ENCODE measurements at regions not wholly inside any gene's neighbourhood (a gene's known extent, or its start where the extent isn't known, plus 50 kb on each side); places are given as distances from the start of the nearest gene placed in this dataset.

DNA sequence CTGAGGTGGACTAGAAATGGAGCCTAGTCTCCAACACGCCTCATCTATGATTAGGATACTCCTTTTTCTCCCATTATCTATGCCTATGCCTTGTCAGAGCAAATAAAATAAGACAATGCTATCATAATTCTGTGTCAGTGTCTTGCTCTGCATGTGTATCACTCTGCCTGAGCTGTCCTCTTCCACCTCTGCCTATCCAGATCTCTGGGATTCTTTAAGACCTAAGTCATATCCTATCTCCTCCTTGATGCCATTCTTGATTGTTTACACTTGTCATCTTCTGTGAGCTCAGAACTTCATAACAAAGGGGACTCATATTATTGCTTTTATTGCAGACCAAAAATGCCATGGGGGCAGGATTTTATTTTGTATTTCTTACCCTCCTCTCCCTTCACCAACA is 351.2 kb upstream of the C9orf72 start:
- DNase-seq: no peak

DNA sequence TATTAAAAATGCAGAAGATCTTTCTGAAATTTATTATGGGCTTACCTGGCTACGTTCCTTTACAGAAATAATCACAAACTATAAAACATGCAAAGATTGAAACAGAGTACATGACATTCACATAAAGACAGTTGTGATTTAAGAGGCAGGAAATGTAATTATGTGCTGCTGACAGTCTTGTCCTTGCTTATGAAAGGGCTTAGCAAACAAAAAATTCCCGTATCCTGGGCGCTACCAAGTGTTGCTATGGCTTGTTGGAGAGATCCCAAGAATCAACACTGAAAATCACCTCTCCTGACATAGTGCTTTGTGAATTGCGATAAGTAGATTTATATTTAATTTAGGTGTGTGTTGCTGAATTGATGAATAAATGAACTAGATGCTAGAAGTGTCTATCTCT is 352.5 kb upstream of the C9orf72 start:
- DNase-seq: no peak

DNA sequence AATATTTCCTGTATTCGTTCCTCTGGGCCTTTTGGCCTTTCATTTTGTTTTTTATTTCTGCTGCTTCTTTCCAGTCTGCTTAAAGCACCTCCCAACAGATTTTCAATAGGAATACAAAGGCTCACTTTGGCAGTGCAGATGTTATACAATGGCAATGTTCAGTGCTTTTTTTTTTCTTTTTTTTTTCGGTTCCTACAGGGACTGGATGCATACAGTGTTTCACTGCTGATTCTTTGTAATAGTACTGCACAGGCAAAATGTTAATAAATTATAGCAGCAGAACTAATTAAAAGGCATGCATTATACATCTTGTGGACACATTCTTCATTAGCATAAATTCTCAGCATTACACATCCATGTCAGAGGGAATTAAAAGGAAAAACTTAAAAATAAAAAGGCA is 356.6 kb upstream of the C9orf72 start:
- DNase-seq: no peak

DNA sequence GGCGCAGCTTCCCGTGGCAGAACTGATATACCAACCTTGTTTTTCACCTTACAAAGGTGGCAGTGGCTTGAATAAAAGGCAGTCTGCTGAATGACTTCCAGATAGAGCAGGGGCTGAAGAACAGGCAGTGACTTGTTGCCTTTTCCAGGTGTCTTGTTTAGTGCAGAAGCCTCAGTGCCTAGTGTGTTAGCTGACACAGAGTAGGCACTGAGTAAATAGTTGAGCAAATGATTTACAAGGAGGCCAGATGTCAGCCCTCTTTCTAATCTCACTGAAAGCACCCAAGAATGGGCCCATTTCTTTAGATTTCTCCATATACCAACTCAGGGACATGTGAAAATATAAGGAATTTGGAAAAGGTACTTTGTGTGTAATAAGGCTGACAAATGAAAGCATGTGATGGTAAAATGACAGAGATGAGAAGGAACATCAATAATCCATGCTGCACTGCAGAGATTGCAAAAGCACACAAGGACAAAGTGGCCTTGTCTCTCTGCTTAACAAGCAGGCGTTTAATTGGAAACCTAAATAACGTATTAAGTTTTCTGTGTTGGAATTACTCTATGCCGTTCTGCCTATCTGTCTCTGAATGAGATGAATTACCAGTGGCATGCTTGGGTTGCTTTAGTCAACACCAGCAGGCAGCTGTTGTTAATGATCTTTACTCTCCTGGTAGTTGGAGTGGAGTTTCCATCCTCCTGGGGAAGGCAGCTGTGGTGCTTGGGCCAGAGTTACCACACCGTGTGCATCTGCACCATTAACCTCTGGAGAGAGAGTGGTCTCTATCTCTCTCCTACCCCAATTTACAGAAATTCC is 360.1 kb upstream of the C9orf72 start:
- DNase-seq: peak; percentile 58

DNA sequence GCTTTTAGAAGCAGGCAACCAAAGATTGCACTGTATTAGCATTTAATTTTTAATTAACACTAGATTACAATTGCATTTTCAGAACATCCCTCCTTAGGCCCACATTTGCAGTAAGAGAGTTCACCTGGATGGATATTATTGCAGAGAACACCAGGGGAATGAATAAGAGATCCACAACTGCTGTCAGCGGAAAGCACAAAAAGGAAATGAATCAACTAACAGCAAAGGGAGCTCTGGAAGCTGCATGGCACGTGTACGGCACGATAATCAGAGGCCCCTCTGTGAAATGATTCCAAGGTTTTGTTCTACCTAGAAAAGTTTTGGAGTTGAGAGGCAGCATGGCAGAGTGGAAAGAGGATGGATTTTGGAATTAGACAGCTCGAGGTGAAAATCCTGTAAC is 361.2 kb upstream of the C9orf72 start:
- DNase-seq: no peak

DNA sequence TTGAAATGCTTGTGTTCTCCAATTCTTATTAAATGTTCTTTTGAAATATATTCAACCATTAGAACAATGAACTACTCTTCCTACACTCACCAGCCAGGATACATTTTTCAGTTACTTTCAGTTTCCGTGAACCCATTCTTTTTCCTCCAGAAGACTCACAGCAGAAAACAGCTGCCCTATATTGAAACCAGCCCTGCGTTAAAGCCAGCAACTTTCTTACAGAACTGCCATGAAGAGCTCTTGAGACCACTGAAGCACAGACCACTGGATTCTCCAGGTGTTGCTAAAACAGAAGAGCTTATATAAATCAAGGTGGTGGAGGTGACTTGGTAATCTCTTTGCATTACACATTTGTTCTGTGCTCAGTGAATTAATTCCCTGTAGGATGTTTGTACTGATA is 365.9 kb upstream of the C9orf72 start:
- no peak for DNase-seq

DNA sequence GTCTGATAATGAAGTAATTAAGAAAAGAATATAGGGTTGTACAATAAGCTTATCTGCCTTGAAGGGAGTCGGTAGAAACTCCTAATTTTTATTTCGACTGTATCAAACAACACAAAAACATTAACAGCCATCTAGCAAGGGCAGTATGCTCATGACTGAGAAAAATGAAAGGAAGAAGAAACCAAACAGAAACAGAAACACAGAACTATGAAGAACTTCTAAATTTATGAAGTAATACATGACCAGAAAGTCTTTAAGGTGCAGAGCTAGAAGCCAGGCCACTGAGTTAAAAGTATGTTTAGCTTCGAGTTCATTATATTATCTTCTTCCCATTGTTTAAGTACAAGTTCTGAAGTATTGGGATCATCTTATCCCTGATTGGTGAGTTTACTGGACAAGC is 367.3 kb upstream of the C9orf72 start:
- no peak for DNase-seq

DNA sequence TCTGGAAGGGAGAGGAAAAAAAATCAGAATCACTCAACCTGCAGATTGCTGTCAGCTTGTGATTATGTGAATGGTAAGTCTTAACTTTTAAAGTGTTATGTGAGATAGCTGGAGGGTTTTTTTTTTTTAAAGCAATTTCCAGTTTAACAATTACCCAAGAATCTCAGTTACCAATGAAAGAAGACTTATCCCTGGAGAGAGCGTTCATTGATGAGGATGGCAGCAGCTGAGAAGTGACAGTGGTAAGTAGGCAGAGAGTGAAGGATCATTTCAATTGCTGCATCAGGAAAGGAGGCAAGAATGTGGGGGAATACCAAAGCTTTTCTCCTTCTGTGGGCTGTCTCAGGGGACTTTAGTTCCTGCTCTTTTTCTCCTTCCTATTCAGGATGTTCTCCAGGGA is 370.2 kb upstream of the C9orf72 start:
- no peak for DNase-seq

DNA sequence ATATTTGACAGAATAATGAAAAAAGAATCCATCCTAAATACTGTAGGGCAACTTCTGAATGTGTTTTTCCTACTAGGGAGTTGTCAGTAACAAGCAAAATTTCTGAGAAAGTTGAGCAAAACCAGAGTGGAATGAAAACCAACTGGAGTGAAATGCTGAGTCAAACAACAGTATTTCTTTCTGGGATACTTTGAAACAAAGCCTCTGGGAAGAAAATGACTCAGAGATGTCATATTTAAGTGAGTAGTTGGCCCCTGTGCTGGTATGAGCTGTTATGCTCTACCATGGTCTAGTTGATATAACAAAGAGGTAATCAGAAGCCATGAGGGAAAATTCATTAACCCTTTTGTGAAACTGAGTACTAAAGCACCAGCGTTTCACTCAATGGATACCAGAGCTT is 372.1 kb upstream of the C9orf72 start:
- DNase-seq: no peak

DNA sequence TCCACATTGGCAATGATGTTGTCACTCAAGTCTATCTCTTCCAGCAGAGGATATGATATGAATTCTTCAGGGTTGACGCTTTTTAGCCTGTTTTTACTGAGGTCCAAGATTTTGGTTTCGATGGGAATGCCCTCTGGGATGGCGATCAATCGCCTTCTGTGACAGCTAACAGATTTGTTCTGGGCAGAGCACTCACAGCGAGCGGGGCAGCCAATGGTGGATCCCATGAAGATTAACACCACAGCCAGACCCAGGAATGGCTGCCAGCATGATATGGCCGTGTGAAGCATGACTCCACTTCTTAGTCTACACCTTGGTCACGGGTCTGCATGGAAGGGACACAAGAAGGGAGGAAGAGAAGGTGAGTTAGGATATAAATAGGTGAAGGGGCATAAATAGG is 377.1 kb upstream of the C9orf72 start:
- DNase-seq: no peak

DNA sequence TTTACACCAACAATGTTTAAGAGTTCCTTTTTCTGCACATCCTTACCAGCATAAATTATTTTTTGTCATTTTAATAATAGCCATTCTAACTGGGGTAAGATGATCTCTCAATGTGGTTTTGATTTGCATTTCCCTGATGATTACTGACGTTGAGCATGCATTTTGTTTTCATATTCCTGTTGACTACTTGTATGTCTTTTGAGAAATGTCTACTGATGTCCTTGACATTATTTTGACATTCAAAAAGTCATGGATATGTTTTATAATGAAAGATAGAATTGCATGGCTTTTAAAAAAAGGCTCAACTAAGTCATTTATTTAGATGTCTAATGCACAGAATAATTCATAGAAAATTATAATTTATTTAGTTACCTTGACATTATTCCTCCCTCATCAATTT is 381.6 kb upstream of the C9orf72 start:
- DNase-seq: no peak

DNA sequence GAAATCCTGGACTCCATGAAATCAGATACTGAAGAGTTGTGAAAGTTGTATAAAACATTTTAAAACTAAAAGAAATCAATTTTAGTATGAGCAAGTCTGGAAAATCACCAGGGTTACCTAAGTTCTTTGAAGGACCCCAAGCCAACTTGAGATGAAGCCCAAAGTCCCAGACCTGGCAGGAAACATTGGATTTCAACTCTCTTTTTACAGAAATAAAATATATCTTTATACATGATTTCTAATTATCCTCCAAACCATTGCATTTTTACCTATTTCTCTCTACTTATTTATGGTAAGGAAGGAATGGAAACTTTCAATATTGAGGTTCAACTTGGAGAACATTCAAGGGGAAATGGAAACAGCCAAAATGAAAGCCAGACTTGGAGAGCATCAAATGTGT is 390.6 kb upstream of the C9orf72 start:
- DNase-seq: no peak

DNA sequence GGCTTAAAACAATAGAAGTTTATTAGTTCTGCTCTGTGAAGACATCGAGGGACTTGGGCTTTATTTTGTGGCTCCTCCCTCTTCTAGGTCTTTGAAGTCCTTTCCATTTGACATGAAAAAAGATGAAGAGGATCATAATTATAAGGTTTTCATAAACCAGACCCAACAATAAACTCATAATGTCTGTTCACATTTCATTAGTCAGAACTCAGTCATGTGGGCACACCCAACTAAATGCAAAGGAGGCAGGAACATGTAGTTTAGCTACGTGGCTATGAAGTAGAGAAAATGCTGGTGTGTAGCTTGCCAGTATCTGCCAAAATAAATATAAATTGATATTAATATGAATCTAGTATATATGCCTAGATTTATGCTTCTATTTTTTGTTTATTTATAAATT is 393.9 kb upstream of the C9orf72 start:
- DNase-seq: no peak

DNA sequence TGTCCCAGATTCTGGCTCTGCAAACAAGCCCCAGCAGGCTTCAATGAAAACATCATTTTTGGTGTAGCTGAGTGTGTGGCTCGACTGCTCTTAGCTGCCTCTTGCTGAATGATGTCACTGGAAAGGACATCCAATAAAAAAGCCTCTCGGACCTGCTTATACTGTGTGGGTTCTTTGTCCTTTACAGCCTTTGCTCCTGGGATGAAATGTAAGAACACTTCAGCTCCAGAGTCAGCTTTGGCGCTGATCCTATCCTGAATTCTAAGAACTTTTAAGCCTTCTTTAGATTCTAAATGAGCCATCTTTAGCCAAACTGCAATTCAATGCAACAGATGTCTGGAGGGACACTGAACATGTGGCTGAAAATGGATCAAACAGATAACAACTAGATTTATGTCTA is 404.6 kb upstream of the C9orf72 start:
- DNase-seq: peak; percentile 61

DNA sequence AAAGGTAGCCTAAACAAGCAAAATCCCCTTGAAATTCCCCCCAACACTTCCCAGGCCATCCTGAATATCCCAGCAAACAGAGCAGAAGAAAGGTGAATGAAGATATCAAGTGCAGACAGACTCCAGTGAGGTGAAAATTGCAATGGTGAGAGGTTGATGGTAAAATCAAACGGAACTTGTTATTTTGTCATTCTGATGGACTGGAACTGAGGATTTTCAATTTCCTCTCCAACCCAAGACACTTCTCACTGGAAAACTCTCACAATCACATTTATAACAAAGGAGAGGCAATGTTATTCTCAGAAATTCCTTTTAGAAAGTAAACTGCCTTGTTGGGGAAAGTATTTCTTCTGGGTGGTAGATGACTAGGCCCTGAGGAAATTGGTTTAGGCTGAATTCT is 412.4 kb upstream of the C9orf72 start:
- no peak for DNase-seq

DNA sequence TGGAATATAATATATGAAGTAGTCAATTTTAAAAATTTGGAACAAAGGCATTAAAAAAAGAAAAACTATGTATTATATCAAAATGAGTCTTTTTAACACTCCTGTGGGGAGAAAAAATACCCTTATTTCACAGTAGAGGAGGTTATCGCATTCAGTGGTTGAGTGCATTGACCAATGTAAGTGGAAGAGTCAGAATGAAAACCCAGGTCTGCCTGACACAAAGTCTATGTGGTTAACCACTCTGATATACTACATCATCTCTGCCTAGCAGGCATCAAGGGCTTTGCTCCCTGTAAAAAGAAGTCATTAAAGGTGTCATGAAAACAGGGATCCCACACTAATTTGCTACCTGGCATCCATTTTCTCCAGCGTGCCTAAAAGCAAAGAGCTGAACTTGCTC is 417.2 kb upstream of the C9orf72 start:
- no peak for DNase-seq

DNA sequence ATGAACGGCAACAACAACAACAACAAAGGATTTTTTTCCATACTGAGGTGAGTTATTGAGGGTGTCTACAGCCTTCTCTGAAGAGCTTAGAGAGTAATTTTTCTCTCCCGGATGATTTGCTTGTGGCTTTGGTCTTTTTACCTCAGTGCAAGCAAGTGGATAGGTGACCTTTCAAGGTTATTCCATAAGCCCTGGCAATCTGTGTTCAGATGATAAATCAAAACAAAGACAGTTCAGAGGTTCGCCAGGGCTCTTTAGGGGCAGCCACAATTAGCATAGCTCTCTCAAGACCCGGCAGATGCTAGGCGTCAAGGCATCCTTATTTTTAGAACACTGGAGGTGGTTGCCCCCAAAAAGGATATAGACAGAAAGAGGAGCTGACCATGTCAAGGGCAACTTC is 417.9 kb upstream of the C9orf72 start:
- DNase-seq: no peak

DNA sequence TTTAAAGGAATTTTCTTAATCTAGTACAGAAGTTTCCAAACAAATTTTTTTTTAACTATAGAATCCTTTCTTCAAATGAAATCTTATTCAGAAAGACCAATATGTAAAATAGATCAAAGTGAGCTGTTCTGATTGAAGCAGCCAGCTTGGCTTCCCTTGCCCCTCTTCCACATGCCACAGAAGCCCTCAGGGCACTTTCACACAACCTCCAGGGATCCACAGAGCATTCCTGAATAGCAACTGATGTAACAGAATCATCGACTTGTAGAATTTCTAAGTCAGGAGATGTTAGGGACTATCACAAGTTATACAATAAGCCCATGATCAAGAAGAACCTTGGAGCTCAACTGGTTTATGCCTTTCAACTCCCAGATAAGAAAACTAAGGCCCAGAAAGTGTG is 427.8 kb upstream of the C9orf72 start:
- DNase-seq: no peak

DNA sequence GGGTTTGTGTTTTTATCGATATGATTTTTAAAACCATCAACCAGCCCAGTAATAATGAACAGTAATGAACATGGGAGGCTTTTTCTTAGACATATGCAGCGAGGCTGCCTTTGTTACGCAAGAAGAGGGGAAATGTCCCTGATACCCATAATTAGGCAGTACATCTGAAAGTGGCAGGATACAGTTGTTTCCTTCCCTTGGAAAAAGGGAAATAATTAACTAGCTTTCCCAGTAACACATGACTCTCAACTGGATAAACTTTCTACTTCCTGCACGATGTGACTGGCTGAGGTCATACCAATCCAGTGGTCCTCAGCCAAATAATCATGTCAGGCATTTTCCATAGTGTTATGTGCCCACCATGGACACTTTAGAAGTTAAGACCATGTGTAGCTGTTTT is 431.6 kb upstream of the C9orf72 start:
- DNase-seq: no peak

DNA sequence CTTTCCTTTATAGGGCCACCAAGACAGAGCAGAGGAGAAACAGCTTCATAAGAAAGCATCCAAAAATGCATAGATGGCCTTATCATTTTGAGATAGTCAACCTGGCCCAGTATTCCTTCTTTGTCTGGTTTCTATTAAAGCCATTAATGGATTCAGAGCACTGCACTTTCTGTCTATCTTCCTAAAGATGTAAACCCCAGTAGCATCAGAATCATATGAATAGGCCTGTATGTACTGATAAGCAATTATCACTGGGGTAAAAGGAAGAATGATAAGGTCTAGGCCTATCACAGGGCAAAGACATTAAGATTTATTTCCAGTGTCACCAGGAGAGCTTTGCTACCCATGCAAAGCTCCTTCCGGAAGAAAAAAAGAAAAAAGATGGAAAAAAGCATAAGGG is 432.5 kb upstream of the C9orf72 start:
- DNase-seq: no peak

DNA sequence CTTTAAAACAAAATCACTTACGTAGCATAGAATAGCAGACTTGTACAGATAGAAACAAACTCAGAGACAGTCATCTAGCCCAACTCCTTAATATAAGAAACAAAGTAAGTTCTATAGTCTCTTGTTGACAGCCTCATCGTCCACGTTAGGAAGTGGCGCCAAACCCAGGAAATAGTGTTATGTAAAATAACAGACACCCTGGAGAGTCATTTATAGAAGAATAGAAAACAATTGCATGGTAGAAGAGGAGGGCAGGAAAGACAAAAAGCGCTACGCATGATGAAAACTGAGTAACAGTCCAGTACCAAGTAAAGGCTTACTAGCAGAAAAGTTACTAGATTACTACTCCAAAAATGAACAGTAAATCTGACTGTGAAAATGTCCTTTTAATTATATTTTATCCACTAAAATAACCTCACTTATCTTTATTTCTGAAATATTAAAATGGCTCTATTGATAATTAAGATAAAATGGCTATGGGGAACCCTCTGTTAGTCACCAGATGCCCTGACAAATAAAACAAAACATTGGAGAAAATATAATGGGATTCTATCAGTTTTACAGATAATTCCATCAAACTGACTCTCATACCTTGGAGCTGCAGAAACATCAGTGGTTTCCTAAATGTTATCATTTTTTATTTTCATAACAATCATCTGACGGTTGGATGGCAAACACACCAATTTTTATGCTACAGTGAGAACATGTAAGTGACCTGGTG is 434.0 kb upstream of the C9orf72 start:
- DNase-seq: no peak

DNA sequence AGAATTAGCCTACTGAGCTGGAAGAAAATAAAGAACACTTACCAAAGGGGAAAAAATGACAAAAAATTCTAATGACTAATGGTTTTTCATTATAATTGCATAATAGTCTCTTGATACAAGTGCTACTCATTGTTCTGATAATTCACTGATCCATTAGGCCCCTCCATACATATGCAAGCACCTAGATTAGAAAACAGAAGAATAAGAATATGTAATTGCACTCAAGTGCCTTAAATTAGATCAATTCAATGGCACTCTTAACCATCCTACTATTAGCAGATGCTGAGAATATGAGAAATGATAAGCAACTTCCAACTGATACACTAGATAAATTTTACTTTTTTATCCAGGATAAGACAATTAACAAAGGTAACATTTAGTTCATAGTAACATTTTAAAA is 440.9 kb upstream of the C9orf72 start:
- DNase-seq: no peak

DNA sequence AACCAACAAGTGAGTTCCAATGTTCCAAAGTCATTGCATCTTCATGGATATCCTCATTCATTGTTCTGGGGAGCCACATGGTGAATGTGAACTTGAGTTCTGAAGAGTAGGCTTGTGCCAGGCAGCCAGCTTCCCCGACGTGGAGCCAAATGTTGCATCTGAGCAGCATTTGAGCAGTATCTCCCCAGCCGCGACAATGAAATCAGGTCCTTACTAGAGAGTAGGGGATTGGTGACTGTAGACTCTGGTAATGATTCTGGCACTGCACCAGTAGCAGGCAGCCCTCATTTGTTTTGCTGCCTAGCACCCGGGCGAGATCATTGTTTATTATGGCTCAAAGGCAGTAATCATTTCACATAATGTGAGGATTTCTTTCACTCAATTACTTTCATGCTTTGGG is 451.4 kb upstream of the C9orf72 start:
- peak; percentile 26 for DNase-seq

DNA sequence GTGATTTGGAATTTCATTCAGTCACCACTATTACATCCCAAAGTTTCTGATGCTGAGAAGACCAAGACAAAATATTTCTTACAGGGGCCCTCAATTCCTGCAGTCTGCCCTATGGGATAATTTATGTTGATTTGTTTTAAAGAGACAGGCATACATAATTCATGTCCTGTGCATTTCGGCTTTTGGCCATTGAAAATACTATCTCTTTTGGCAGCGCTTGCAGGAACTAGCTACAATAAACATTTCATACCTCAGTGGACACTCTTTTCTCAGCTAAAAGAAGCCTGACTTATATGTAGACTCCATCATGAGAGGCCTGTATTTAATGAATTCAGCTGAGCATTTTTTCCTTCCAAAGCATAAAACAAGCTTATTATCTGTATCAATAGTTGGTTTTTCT is 451.9 kb upstream of the C9orf72 start:
- no peak for DNase-seq

All from tongue (tissue), 1 donor.